ENCODE measurements at regions not wholly inside any gene's neighbourhood (a gene's known extent, or its start where the extent isn't known, plus 50 kb on each side); places are given as distances from the start of the nearest gene placed in this dataset.
"Not testable (repeated sequence)": the region's sequence is repeated elsewhere in the genome, so short reads cannot be mapped to it uniquely, and the experiment has no call there.

GRCh38 chr4:130901321-130901720, 1805.4 kb downstream of the C4orf33 start:
- no peak for DNase-seq

GRCh38 chr4:130922955-130923354, 1827.0 kb downstream of the C4orf33 start:
- DNase-seq: no peak

- no peak for DNase-seq
These were observed 1859.6 kb downstream of the C4orf33 start for GRCh38 chr4:130955520-130955919.

GRCh38 chr4:130985371-130985770, 1889.4 kb downstream of the C4orf33 start:
- DNase-seq: no peak

GRCh38 chr4:130995988-130996387, 1900.0 kb downstream of the C4orf33 start:
- DNase-seq: no peak

GRCh38 chr4:131001371-131001770, 1905.4 kb downstream of the C4orf33 start:
- no peak for DNase-seq

GRCh38 chr4:131002132-131002531, 1906.2 kb downstream of the C4orf33 start:
- no peak for DNase-seq

GRCh38 chr4:131006388-131006787, 1910.4 kb downstream of the C4orf33 start:
- no peak for DNase-seq

GRCh38 chr4:131011961-131012360, 1916.0 kb downstream of the C4orf33 start:
- not testable (repeated sequence) for DNase-seq

- no peak for DNase-seq
These were observed 1917.3 kb downstream of the C4orf33 start for GRCh38 chr4:131013226-131013625.

GRCh38 chr4:131026771-131027170, 1930.8 kb downstream of the C4orf33 start:
- no peak for DNase-seq

- DNase-seq: no peak
These were observed 1948.4 kb downstream of the C4orf33 start for GRCh38 chr4:131044368-131044767.

GRCh38 chr4:131046821-131047220, 1950.9 kb downstream of the C4orf33 start:
- no peak for DNase-seq

GRCh38 chr4:131052646-131053045, 1956.7 kb downstream of the C4orf33 start:
- no peak for DNase-seq

- DNase-seq: no peak
These were observed 1958.6 kb downstream of the C4orf33 start for GRCh38 chr4:131054489-131055019.

- DNase-seq: no peak
These were observed 1965.8 kb downstream of the C4orf33 start for GRCh38 chr4:131061734-131062133.

GRCh38 chr4:131063878-131064277, 1967.9 kb downstream of the C4orf33 start:
- no peak for DNase-seq

- no peak for DNase-seq
These were observed 1985.1 kb downstream of the C4orf33 start for GRCh38 chr4:131081069-131081468.

GRCh38 chr4:131084997-131085396, 1989.0 kb downstream of the C4orf33 start:
- no peak for DNase-seq

- no peak for DNase-seq
These were observed 1995.9 kb downstream of the C4orf33 start for GRCh38 chr4:131091896-131092295.

GRCh38 chr4:131093303-131093702, 1997.4 kb downstream of the C4orf33 start:
- no peak for DNase-seq

- DNase-seq: no peak
These were observed 2003.0 kb downstream of the C4orf33 start for GRCh38 chr4:131098976-131099375.

GRCh38 chr4:131113273-131113672, 2017.3 kb downstream of the C4orf33 start:
- DNase-seq: no peak

GRCh38 chr4:131113704-131114103, 2017.8 kb downstream of the C4orf33 start:
- DNase-seq: no peak

GRCh38 chr4:131119661-131120060, 2023.7 kb downstream of the C4orf33 start:
- DNase-seq: no peak

- DNase-seq: no peak
These were observed 2011.9 kb upstream of the PCDH10 start for GRCh38 chr4:131137196-131137595.
